K562 (cell line): ENCODE measurements at regions not wholly inside any gene's neighbourhood (a gene's known extent, or its start where the extent isn't known, plus 50 kb on each side); places are given as distances from the start of the nearest gene placed in this dataset.

Experiments
- CBFB ChIP-seq: sonication (generic); formaldehyde crosslinking; IDR thresholded peaks from 2 replicates; pipeline ENCODE4 v1.4.0; 2020; ENCODE audit warnings: mild to moderate bottlenecking, missing genetic modification reagents
- DNMT1 ChIP-seq: fragments of 450-650 bp; IDR thresholded peaks from 2 replicates; pipeline ENCODE4 v1.6.1; 2016; ENCODE audit warnings: antibody characterized with exemption, mild to moderate bottlenecking
- HES1 ChIP-seq: fragments of 450-650 bp; IDR thresholded peaks from 2 replicates; pipeline ENCODE4 v1.6.1; 2016; ENCODE audit warnings: low read depth, mild to moderate bottlenecking, moderate library complexity
- HLTF ChIP-seq: fragments of 450-650 bp; IDR thresholded peaks from 2 replicates; pipeline ENCODE4 v1.6.1; 2016
- HNRNPUL1 ChIP-seq: fragments of 200-400 bp; formaldehyde crosslinking; IDR thresholded peaks from 2 replicates; pipeline ENCODE4 v1.6.1; 2017; ENCODE audit warnings: low read length
- LCOR ChIP-seq: sonication (generic); formaldehyde crosslinking; IDR thresholded peaks from 2 replicates; pipeline ENCODE4 v1.8.0; 2022; ENCODE audit warnings: mild to moderate bottlenecking, missing genetic modification reagents
- MCM7 ChIP-seq, 2 experiments: fragments of 450-650 bp; IDR thresholded peaks; 2 replicates each; pipeline ENCODE4 v1.6.1; 2016 to 2018
- MYC ChIP-seq, 2 experiments: fragments of 250-450 bp in 1 of 2; sonication (Bioruptor Pico) in 1 of 2; IDR thresholded peaks; 2 replicates each; pipeline versions ENCODE4 v1.5.1 to v1.6.1; 2012 to 2021; ENCODE audit warnings: low read depth in 2 of 2, borderline replicate concordance in 1 of 2, improper control_type of control experiment in 1 of 2, low read length in 1 of 2, mild to moderate bottlenecking in 1 of 2, moderate library complexity in 1 of 2
- NONO ChIP-seq, 2 experiments: fragments of 200-400 bp in 1 of 2; fragments of 450-650 bp in 1 of 2; formaldehyde crosslinking in 1 of 2; IDR thresholded peaks; 2 replicates each; pipeline ENCODE4 v1.6.1; 2017; ENCODE audit warnings: low read depth in 2 of 2, mild to moderate bottlenecking in 2 of 2, moderate library complexity in 2 of 2, low read length in 1 of 2
- PHB2 ChIP-seq: fragments of 450-650 bp; IDR thresholded peaks from 2 replicates; pipeline ENCODE4 v1.6.1; 2017; ENCODE audit warnings: low read depth
- PHTF2 ChIP-seq: fragments of 250-450 bp; sonication (Bioruptor Pico); IDR thresholded peaks from 2 replicates; pipeline ENCODE4 v1.5.0; 2021; ENCODE audit warnings: mild to moderate bottlenecking
- POLR3G ChIP-seq: IDR thresholded peaks from 2 replicates; pipeline ENCODE4 v1.6.1; 2011; ENCODE audit not compliant: insufficient read length, insufficient replicate concordance; ENCODE audit errors: extremely low read depth
- PTTG1 ChIP-seq: fragments of 450-650 bp; IDR thresholded peaks from 2 replicates; pipeline ENCODE4 v1.6.1; 2016; ENCODE audit warnings: low read depth, mild to moderate bottlenecking, missing genetic modification characterization, missing compliant biosample characterization
- SOX6 ChIP-seq: fragments of 450-650 bp; IDR thresholded peaks from 2 replicates; pipeline ENCODE4 v1.6.1; 2014; ENCODE audit warnings: mild to moderate bottlenecking
- TBP ChIP-seq: optimal IDR thresholded peaks from 2 replicates; pipeline ENCODE3; 2011; ENCODE audit warnings: low read depth, low read length, improper control_type of control experiment
- TCF7L2 ChIP-seq: fragments of 150-350 bp; IDR thresholded peaks from 2 replicates; pipeline ENCODE4 v1.6.1; 2016; ENCODE audit warnings: low read depth, mild to moderate bottlenecking, low read length, moderate library complexity
- ZNF3 ChIP-seq: fragments of 250-450 bp; sonication (Bioruptor Pico); IDR thresholded peaks from 2 replicates; pipeline ENCODE4 v1.5.0; 2021; ENCODE audit warnings: mild to moderate bottlenecking, moderate library complexity
- TF ChIP-seq, protein P1 (sequence below): fragments of 250-450 bp; sonication (Bioruptor Pico); IDR thresholded peaks from 2 replicates; pipeline ENCODE4 v1.8.0; 2022; ENCODE audit warnings: inconsistent platforms
- TF ChIP-seq, protein P2 (sequence below): fragments of 250-450 bp; sonication (Bioruptor Pico); IDR thresholded peaks from 2 replicates; pipeline ENCODE4 v1.5.1; 2021; ENCODE audit warnings: mild to moderate bottlenecking
- TF ChIP-seq, protein P3 (sequence below): sonication (generic); formaldehyde crosslinking; IDR thresholded peaks from 2 replicates; pipeline ENCODE4 v1.8.0; 2023; ENCODE audit warnings: mild to moderate bottlenecking, missing genetic modification reagents
- TF ChIP-seq, protein P4 (sequence below), 2 experiments: fragments of 450-650 bp; IDR thresholded peaks; 2 replicates each; pipeline ENCODE4 v1.6.1; 2016
- TF ChIP-seq, protein P5 (sequence below): fragments of 450-650 bp; formaldehyde crosslinking; IDR thresholded peaks from 2 replicates; pipeline ENCODE4 v1.4.0; 2020; ENCODE audit warnings: mild to moderate bottlenecking, moderate library complexity

GRCh38 chr12:4153343-4153892, 120.1 kb upstream of the CCND2 start (continued):
- TF ChIP-seq CBFB (CRISPR knock-in tag) (no peak), HNRNPUL1 (no peak), HLTF (no peak), POLR3G (no peak), DNMT1 (no peak), PHTF2 (CRISPR knock-in tag) (no peak), ZNF3 (CRISPR knock-in tag) (no peak), MYC (IDR thresholded peaks at IDR 0.05; ENCODE audit: low read depth, low read length) (peak; percentile 47; the same call in 1 of the 2 replicates), MYC (CRISPR knock-in tag; IDR thresholded peaks at IDR 0.05; ENCODE audit: borderline replicate concordance, low read depth) (no peak), NONO (IDR thresholded peaks at IDR 0.05; ENCODE audit: low read depth in 2 of 2, low read length in 1 of 2) (0 out of 4 replicates have a peak, but pooled peaks of 1 of the 2 experiments have one; percentile 53), HES1 (no peak), SOX6 (peak; percentile 89), LCOR (CRISPR knock-in tag) (no peak), PTTG1 (tag) (no peak), TCF7L2 (no peak), PHB2 (no peak), MCM7 (IDR thresholded peaks at IDR 0.05) (no peak), TBP (peak; percentile 14)
- TF ChIP-seq, protein P1, sequence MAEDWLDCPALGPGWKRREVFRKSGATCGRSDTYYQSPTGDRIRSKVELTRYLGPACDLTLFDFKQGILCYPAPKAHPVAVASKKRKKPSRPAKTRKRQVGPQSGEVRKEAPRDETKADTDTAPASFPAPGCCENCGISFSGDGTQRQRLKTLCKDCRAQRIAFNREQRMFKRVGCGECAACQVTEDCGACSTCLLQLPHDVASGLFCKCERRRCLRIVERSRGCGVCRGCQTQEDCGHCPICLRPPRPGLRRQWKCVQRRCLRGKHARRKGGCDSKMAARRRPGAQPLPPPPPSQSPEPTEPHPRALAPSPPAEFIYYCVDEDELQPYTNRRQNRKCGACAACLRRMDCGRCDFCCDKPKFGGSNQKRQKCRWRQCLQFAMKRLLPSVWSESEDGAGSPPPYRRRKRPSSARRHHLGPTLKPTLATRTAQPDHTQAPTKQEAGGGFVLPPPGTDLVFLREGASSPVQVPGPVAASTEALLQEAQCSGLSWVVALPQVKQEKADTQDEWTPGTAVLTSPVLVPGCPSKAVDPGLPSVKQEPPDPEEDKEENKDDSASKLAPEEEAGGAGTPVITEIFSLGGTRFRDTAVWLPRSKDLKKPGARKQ (CRISPR knock-in tag), result no peak
- TF ChIP-seq, protein P2, sequence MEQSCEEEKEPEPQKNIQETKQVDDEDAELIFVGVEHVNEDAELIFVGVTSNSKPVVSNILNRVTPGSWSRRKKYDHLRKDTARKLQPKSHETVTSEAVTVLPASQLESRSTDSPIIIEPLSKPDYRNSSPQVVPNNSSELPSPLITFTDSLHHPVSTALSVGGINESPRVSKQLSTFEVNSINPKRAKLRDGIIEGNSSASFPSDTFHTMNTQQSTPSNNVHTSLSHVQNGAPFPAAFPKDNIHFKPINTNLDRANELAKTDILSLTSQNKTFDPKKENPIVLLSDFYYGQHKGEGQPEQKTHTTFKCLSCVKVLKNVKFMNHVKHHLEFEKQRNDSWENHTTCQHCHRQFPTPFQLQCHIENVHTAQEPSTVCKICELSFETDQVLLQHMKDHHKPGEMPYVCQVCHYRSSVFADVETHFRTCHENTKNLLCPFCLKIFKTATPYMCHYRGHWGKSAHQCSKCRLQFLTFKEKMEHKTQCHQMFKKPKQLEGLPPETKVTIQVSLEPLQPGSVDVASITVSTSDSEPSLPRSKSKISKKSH, result no peak
- TF ChIP-seq, protein P3, sequence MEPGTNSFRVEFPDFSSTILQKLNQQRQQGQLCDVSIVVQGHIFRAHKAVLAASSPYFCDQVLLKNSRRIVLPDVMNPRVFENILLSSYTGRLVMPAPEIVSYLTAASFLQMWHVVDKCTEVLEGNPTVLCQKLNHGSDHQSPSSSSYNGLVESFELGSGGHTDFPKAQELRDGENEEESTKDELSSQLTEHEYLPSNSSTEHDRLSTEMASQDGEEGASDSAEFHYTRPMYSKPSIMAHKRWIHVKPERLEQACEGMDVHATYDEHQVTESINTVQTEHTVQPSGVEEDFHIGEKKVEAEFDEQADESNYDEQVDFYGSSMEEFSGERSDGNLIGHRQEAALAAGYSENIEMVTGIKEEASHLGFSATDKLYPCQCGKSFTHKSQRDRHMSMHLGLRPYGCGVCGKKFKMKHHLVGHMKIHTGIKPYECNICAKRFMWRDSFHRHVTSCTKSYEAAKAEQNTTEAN (CRISPR knock-in tag), result no peak
- TF ChIP-seq, protein P4, sequence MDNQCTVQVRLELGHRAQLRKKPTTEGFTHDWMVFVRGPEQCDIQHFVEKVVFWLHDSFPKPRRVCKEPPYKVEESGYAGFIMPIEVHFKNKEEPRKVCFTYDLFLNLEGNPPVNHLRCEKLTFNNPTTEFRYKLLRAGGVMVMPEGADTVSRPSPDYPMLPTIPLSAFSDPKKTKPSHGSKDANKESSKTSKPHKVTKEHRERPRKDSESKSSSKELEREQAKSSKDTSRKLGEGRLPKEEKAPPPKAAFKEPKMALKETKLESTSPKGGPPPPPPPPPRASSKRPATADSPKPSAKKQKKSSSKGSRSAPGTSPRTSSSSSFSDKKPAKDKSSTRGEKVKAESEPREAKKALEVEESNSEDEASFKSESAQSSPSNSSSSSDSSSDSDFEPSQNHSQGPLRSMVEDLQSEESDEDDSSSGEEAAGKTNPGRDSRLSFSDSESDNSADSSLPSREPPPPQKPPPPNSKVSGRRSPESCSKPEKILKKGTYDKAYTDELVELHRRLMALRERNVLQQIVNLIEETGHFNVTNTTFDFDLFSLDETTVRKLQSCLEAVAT (IDR thresholded peaks at IDR 0.05), result 0 out of 4 replicates have a peak, but pooled peaks of 1 of the 2 experiments have one; percentile 13
- TF ChIP-seq, protein P5, sequence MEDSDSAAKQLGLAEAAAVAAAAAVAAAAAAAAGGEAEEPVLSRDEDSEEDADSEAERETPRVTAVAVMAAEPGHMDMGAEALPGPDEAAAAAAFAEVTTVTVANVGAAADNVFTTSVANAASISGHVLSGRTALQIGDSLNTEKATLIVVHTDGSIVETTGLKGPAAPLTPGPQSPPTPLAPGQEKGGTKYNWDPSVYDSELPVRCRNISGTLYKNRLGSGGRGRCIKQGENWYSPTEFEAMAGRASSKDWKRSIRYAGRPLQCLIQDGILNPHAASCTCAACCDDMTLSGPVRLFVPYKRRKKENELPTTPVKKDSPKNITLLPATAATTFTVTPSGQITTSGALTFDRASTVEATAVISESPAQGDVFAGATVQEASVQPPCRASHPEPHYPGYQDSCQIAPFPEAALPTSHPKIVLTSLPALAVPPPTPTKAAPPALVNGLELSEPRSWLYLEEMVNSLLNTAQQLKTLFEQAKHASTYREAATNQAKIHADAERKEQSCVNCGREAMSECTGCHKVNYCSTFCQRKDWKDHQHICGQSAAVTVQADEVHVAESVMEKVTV (CRISPR knock-in tag), result no peak
